Embryonic facial prominence (tissue), 1 donor: ENCODE measurements at regions not wholly inside any gene's neighbourhood (a gene's known extent, or its start where the extent isn't known, plus 50 kb on each side); places are given as distances from the start of the nearest gene placed in this dataset.
A peak's percentile ranks its signal among the peaks of the same experiment; 100 is the strongest.

Source experiments
- DNase-seq: peaks from one replicate; pipeline ENCODE4 v3.0.0-alpha.2; 2016; ENCODE audit errors: extremely low spot score

DNA sequence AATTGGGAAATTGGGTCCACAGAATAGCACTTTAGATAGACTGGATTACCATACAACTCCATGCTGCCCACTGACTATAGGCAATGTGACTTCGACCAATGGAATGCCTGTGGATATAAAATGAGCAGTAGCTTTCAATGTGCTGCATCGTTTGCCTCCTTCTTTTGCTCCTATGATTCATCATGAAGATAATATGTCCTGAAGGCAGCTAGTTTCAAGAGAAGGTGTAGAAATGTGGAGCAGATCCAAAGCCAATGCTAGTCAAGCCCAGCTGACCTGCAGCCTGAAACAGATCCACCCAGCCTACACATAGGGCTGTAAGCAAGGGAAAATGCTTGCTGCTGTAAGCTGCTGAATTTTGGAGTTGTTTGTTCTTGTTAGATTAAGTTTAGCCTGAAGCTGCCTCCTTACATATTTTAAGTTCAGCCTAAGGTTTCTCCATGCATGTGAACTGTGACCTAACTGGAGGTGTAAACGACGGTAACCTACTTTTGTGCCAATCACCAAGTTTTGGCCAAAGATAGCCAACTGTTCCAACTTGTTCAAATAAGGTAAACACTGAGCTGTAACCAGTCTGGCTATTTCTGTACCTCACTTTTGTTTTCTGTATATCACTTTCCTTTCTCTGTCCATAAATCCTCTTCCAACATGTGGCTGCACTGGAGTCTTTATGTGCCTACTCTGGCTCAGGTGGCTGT, 169.1 kb upstream of the AVPR1A start:
- no peak for DNase-seq

DNA sequence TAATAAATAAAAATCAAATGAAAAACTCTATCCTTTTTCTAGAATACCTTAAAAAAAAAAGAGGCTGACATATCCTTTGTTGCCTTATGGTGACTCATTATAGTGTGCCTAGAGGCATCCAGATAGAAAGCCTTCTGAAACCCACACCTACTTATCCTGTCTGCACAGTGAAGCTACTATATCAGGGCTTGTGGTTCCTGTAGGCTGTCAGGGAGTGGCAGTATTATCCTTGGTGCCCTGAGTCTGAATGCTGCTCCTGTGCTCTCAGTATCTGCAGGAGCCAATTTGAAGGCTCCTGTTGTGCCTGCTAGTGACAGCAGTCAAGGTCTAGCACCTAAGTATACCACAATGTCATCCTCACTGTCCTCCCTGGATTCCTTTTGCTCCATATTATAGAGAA, 168.4 kb upstream of the AVPR1A start:
- DNase-seq = no peak

DNA sequence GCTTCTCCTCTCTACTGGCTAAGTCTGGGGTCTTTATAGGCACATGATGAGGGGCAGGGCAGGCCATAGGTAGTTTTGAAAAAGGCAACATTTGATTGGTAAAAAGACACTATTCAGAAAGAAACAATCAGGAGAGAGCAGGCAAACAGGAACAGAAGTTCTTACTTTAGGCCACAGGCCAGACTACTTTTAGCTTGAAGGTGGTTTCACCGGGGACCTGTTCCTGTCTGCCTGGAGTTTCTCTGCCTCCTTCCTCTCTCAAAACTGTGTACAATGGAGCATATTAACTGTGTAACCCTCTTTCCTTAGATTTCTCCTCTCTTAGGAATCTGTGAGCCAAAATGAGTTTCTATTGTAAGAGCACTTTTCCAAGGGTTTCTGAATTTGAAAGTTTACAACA, 167.9 kb upstream of the AVPR1A start:
- DNase-seq = no peak

DNA sequence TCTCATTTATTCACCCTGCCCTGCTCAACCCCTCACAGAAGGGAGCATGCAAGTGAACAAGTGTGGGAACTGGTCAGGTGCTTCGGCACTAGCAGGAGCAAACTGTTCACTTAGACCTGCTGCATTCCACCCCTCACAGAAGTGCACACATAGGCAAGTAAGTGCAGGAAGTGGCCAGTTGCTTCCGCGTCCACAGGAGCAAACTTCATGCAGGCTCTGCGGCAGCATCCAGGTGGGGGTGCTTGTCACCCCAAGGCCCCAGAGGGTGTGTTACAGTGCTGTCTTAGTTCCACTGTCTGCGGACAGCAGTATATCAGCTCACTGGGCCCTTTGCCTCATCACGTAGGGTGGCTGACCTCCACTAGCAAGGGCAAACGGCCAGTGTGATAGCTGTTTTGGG, 167.3 kb upstream of the AVPR1A start:
- DNase-seq = no peak

DNA sequence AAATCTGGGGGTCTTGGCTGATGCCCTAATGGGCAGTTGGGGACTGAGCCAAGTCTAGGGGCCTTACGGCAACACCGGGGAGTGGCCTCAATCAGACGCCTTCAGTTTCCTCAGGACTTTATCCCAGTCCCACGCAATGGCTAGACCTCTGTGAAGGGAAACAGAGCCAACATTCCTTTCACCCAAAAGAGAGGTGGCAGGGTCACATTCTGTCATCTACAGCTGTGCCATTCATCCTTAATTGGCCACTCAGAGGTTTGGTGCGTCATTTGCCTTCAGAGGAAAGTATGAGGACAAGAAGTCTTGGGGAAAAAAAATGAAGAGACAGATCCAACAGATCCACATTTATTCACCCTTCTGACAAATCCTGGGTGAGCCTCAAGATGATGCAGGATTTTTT, 166.9 kb upstream of the AVPR1A start:
- DNase-seq = no peak

DNA sequence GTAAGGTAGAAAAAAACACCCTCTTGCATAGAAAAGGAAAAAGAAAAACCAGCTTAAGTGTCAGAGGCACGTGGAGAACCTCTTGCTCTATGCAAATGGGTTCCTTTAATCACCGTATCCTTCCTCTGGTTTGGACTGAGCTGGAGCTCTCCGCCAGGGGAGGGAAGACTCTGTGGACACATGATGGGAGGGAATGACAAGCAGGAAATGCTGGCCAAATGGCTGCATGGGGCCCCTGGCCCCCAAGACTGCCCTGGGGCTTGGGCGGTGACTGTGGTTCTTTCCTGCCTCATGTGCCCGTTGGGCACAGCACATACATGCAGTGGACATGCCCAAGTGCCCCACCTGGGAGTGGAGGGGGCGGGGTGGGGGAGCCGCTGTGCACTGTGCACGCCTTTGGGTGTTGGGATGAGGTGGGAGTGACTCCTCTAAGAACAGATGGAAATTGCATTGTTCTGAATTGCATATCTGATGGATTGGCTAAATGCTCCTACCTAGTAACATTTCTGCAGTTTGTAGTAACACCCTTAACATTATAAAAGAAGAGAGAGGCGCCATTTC, 166.4 kb upstream of the AVPR1A start:
- no peak for DNase-seq

DNA sequence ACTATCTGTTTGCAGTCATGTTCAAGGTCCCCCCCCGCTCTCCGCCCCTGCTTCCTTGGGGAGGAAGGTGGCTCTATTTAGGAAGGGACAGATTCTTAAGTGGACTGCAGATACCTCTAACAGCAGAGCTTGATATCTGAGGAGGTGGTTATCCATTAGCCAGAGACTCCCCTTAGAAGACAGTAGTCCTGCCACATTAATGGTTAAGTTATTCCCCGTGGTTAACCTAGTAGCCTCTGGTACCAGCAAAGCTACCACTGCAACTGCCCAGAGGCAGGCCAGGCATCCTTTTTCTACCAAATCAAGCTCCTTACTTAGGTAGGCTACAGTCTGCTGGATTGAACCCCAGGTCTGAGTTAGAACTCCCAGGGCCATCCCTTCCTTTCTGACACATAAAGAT, 162.1 kb upstream of the AVPR1A start:
- no peak for DNase-seq

DNA sequence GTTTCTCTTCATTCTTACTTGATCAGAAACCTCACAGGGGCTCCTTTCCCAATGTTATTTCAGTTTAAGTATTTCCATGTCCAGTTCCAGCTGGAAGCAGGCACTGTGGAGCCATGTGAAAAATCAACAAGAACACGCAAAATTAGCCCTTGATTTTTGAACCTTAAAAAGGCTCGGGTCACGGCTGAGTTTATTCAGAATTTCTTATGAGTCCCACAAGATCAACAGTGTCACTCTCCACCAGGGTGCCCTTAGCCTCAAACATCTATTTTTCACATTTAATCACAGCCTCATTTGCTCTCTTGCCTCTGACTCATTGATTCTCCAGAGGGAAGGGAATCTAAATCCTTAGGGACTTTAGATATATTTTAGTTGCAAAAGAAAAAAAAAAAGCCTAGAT, 157.7 kb upstream of the AVPR1A start:
- DNase-seq = no peak

DNA sequence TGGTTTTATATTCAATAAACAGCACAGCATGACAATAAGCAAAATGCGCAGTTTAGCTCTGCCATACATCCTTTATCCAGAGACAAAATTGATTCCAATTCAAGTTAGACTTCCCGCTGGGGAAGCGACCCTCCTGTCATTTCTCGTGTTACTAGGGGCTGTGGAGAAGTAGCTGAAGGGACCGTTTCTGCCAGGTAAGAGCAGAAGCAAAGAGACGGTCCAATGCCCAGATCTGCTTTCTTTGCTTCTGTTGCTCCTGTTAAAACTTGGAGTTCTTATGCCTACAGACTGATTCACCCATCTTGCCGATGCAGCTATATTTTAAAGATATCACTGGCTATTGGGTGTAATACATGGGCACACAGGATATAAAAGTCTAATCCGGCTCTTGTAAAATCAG, 156.8 kb upstream of the AVPR1A start:
- no peak for DNase-seq

DNA sequence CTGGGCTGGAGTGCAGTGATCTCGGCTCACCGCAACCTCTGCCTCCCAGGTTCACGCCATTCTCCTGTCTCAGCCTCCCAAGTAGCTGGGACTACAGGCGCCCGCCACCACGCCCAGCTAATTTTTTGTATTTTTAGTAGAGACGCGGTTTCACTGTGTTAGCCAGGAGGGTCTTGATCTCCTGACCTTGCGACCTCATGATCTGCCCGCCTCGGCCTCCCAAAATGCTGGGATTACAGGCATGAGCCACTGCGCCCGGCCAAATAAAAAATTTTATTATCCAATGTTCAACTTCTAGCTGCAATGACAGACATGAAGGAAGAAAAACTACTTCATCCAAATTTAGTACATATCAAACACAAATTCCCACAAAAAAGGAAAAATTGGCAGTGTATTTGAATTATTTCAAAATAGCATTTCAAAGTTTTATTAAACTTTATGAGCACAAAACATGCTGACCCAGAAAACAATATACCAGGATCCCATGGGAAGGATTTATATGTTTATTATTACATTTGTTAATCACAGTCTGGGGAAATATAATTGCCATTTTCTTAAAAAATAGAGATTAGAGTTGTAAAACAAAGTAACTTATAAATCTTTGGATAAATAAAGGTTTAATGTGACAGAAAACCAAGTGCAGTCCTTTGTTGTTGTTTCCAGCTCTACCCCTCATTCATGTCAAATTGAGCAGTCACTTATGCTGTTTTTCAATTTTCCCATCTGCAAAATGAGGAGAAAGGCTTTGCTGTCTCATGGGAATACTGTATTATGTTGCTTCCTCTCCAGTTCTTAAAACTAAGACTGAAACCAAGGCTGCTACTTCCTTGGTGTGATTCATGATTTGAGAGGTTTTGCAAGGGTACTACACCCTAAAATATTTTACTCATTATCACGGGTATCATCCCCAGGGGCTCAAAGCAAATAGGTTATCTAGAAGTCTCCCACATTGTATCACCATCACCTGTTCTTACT, 155.2 kb upstream of the AVPR1A start:
- DNase-seq = no peak

DNA sequence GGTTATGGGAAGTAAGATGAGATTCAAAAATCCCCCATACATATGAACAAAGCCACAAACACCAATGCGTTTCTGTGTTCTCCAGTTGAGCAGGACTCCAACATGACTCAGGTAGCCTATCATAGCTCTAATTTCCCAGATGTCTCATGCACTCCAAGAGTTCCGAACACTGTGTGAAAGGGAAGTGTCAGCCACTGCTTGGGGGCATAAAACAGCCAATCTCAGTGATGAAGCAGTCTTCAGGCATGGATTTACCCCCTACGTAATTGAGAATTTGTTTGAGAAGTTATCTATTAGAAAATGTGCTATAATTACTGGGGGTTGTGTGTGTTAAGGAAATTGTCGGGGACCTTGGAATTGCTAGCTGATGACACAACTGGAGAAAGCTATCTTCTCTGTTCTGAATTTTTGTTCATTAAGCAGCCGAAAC, 153.9 kb upstream of the AVPR1A start:
- DNase-seq = no peak

DNA sequence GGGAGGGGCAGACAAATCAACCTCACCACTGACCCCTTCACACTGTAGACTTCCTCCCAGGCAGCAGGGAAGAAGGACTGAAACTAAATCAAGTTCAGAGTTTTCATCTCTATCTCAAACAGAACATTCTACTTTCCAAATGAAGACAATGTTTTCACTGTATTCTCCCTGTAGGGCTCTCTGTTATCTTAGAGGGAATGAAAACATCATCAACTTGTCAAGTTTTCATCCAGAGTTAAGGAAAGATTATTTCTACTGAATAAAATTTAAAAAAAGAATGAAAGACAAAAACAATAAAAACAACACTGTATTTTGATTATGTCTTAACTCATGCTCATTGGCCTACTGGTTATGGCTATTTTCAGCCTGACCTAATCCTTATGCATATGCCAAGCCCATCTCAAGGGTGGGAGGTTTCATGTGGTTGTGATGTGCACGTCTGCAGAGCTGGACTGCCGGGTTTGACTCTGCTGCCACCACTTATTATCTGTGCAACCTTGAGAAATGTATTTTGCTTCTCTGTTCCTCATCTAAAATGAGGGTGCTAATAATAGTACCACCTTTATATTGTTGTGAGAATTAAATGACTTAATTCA, 152.0 kb upstream of the AVPR1A start:
- DNase-seq = no peak

DNA sequence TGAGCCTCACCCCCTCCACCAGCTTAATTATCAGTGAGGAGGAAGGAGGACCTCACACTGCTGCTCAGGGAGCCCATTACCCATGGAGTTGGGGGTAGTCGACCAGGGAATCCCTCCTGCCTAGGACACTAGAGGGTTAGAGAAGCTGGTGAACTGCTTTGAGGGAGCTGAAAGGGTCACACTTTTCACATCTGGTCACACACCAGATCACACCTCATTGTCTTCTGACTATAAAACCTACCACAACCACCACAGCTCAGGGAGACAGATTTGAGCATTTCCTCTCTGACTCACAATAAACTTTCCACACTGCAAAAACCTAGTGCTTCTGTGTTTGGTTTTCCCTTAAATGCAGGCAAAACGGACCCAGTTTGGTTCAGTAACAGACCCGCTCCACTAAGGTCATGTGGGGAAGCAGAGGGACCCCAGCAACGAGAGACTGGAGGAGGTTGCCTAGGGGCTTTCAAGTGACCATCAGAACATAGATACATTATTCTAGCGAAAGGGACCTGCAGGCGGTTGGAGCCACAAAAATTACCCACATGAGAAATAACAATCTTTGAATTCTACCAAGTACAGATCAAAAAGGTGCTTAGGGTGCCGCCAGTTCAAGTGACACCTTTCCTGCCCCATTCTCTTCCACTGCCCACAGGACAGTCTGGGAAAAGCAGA, 151.4 kb upstream of the AVPR1A start:
- DNase-seq = no peak

DNA sequence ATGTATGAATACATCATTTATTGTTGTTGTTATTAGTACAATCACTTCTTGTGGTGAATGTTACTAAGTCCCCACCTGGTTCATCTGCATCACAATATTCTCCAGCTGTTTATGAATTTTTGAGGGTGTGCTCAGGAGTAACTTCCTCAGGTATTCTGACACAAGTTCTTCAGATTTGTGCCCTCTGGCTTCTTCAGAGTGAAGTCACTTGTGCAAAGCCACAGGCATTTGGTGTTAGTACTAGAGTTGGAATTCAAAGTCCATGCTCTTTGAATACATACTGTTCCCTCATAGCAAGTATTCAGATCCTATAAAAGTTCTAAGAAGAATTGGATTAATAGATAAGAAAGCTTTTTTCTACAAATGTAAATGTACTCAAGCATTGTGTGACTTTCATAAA, 150.3 kb upstream of the AVPR1A start:
- no peak for DNase-seq

DNA sequence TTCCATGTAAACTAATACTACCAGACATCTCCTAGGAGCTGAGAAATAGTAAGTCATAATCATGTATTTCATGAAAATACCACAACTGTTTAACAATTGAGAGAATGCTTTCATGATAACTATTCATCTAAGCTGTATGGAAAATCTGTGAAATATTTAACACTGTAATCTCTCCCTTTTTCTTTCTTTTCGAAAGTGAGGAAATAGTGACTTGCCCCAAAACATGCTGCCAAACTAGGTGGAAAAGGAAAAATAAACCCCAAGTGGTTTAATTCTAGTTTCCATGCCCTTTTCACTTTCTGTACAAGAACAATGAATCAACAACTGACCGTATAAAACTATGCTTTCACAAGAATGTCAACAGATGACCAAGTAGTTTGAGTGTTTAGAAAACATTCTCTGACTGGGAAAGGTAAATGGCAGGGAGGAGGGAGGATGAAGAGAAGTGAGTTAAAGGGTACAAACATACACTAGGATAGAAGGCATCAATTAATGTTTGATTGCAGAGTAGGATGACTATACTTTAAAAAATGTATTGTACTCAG, 147.5 kb upstream of the AVPR1A start:
- no peak for DNase-seq

DNA sequence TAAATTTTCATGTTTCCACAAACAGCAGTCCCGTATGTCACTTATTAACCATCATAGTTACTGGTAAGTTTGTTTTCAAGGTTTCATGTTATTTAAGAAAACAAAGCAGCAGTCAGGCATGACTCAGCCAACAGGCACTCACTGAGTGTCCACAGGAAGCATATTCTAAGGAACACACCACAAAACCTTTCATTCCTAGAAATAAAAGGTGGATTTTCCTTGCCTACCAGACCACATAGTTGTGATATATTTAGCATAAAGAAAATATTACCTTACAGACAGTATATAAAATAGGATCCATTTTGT, 143.3 kb upstream of the AVPR1A start:
- DNase-seq = no peak

DNA sequence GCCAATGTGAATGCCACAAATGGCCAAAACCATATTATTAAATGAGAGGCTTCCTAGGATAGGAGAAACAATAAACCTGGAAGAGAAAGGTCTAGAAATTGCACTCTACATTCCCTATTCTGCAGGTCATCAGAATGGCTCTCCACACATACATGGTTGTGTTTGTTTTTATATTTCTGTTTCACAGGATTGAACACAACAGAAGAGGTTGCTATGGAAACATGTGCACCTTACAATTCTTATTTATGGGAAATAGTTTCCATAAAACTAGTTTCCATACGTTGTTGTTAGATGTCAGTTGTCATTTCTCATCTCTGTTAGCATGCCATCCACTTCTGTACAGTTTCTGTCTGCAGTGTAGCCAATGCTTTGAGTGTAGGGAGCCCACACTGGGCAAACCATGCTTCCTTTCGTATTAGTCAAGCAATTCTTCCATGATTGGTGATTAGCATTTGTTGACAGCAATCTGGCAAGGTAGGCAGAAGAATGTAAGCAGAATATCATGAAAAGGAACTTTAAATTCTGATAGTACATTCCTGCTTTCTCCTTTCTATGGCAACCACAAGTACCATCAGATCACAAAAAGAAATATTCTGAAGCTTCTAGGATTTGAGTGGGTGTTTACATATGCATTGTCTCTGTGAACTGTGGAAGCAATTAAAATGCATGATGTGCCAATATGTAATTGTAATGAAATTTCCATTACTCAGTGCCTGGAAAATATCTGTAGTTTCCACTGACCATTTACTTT, 141.6 kb upstream of the AVPR1A start:
- peak; percentile 52 for DNase-seq

DNA sequence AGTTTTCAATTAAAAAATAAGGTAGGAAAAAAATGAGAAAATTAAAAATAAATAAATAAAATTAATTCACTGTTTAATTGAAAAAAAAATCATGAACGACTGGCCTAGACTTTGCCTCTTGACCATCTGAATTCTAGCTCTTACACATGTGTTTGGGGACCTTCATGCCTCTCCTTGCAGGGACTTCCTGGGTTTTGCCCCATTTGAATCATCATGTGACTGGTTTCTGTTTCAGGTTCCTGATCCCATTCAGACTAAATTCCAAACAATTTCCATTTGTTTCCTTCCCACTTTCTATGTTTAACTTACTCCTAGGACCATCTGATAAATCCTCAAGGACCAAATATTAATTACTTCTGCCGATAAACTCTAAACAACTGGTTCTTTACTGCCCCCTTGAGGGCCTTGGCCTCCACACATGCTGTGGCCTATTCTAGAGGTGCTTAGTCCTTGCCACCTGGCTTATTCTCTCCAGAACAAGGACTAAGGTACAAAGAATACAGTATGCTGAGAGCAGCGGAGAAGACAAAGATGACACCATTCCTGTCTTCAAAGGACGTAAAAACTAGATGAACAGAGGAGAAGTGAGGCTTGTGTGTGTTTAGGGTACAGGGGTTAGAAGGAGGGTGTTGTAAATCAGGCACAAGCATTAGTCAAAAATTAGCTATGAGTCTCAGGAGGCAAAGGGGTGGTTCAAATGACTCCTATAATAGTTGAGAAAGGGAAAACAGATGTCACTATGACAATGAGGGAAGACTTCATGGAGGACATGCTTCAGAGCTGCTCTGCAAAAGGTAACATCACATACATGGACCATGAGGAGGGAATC, 125.8 kb upstream of the AVPR1A start:
- no peak for DNase-seq

DNA sequence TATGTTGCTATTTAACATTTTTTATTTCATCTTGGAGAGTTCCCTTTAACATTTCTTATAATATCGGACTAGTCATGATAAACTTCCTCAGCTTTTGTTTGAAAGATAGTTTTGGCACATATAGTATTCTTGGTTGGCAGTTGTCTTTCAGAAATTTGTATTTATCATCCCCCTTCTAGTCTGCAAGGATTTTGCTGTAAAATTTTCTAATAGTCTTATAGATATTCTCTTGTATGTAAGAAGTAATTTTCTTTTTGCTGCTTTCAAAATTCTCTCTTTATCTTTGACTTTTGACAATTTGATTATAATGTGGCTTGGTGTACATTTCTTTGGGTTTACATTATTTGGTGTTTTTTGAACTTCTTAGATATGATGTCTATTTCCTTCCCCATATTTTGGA, 116.0 kb upstream of the AVPR1A start:
- DNase-seq = no peak

DNA sequence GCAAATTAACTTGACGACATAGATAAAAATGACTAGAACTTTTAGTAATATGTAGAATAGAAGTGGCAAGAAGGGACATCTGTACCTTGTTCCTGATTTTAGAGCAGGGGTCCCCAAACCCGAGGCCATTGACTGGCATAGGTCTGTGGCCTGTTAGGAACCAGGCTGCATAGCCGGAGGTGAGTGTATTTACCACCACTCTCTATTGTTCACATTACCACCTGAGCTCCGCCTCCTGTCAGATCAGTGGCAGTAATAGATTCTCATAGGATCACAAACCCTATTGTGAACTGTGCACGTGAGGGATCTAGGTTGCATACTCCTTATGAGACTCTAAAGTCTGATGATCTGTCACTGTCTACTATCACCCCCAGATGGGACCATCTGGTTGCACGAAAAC, 113.6 kb upstream of the AVPR1A start:
- DNase-seq = no peak
